AG04450 (cell line): ENCODE measurements at regions not wholly inside any gene's neighbourhood (a gene's known extent, or its start where the extent isn't known, plus 50 kb on each side); places are given as distances from the start of the nearest gene placed in this dataset.

Source experiments
- CTCF ChIA-PET: fragments of 300-600, 350-600 bp; formaldehyde crosslinking; extraction: SDS; loops from one replicate; lab custom pipeline; 2022; ENCODE audit warnings: antibody characterized with exemption, inconsistent platforms; lab: Charles Lee
- POLR2A ChIA-PET: fragments of 350-600 bp; formaldehyde crosslinking; extraction: SDS; loops from one replicate; lab custom pipeline; 2021; ENCODE audit warnings: antibody characterized with exemption, inconsistent platforms; lab: Yijun Ruan, JAX
- DNase-seq: peaks from one replicate; pipeline ENCODE4 v3.0.0-alpha.2; 2011; ENCODE audit warnings: low read depth, low spot score
- H3K27ac ChIP-seq: one replicate; pipeline ENCODE4 v1.5.1; 2012; ENCODE audit warnings: low read depth, low read length, control low read depth
- H3K27me3 ChIP-seq: one replicate; pipeline ENCODE4 v1.6.0; 2012; ENCODE audit warnings: low read length; ENCODE audit not compliant: control insufficient read depth, insufficient read depth
- H3K4me3 ChIP-seq: 2 replicates; pipeline ENCODE4 v1.5.1; 2011; ENCODE audit warnings: mild to moderate bottlenecking, low read depth, low read length, control low read depth
- H3K9me3 ChIP-seq: 2 replicates; pipeline ENCODE4 v1.5.1; 2012; ENCODE audit warnings: low read length; ENCODE audit not compliant: control insufficient read depth, insufficient read depth
- CTCF ChIP-seq: IDR thresholded peaks from 2 replicates; pipeline ENCODE4 v1.5.1; 2011; ENCODE audit warnings: low read depth, low read length, control low read depth, inconsistent platforms

GRCh38 chr22:49363526-49364230, 464.0 kb downstream of the BRD1 start:
- Histone ChIP-seq H3K27me3 (no peaks in the 10 kb centered on the region), H3K27ac (no peak overlapping the region), H3K9me3 (peaks cover 68% of the 10 kb centered on the region), H3K4me3 (no peak overlapping the region)
- TF ChIP-seq CTCF = no peak
- DNase-seq = no peak
- ChIA-PET POLR2A (no interaction called here), CTCF (no interaction called here)

GRCh38 chr22:49362211-49362839, 465.3 kb downstream of the BRD1 start:
- ChIA-PET POLR2A (no interaction called here), CTCF (no interaction called here)
- no peak for TF ChIP-seq CTCF
- Histone ChIP-seq H3K4me3 (no peak overlapping the region), H3K27ac (no peak overlapping the region), H3K27me3 (no peaks in the 10 kb centered on the region), H3K9me3 (peaks cover 67% of the 10 kb centered on the region)
- DNase-seq = no peak

GRCh38 chr22:49361164-49361563, 466.5 kb downstream of the BRD1 start:
- Histone ChIP-seq H3K27ac (no peak overlapping the region), H3K9me3 (peaks cover 64% of the 10 kb centered on the region), H3K27me3 (no peaks in the 10 kb centered on the region), H3K4me3 (no peak overlapping the region)
- ChIA-PET POLR2A (no interaction called here), CTCF (no interaction called here)
- no peak for TF ChIP-seq CTCF
- no peak for DNase-seq

GRCh38 chr22:49360746-49361145, 466.9 kb downstream of the BRD1 start:
- Histone ChIP-seq H3K27ac (no peak overlapping the region), H3K9me3 (peaks cover 64% of the 10 kb centered on the region), H3K4me3 (no peak overlapping the region), H3K27me3 (no peaks in the 10 kb centered on the region)
- no peak for TF ChIP-seq CTCF
- ChIA-PET POLR2A (no interaction called here), CTCF (no interaction called here)
- DNase-seq = no peak

GRCh38 chr22:49359076-49359475, 468.6 kb downstream of the BRD1 start:
- Histone ChIP-seq H3K27ac (no peak overlapping the region), H3K9me3 (peaks cover 62% of the 10 kb centered on the region), H3K27me3 (no peaks in the 10 kb centered on the region), H3K4me3 (no peak overlapping the region)
- ChIA-PET POLR2A (no interaction called here), CTCF (no interaction called here)
- no peak for TF ChIP-seq CTCF
- no peak for DNase-seq
